HG02885 (cell line): ENCODE measurements at regions not wholly inside any gene's neighbourhood (a gene's known extent, or its start where the extent isn't known, plus 50 kb on each side); places are given as distances from the start of the nearest gene placed in this dataset.

ENCODE experiments used
- ATAC-seq: cut with Tn5 transposase; IDR thresholded peaks from one replicate; pipeline ENCODE4 v1.9.1; 2021; ENCODE audit warnings: mild to moderate bottlenecking; ENCODE audit not compliant: unreplicated experiment, poor library complexity

DNA sequence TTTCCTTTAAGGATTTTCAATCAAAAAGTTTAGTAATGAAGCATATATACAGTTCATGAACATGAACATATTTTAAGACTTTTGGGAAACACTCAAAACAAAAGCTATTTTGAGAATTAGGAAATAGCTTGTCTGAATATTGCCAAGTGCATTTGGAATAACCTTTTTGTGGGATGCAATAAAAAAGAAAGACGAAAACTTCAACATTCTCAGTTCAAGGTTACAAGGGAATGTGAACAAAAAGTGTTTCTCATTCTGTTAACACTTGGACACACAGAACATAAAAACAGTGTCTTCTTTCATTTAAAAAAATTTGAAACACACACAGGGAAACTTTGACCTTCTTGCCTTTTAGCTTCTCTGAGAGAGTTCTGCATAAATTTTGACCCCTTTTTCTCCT lies 72.7 kb upstream of the TCF21 start:
- ATAC-seq, result no peak

- ATAC-seq, result peak; percentile 85
Observed at GRCh38 chr6:133817460-133818047, 71.4 kb upstream of the TCF21 start.

DNA sequence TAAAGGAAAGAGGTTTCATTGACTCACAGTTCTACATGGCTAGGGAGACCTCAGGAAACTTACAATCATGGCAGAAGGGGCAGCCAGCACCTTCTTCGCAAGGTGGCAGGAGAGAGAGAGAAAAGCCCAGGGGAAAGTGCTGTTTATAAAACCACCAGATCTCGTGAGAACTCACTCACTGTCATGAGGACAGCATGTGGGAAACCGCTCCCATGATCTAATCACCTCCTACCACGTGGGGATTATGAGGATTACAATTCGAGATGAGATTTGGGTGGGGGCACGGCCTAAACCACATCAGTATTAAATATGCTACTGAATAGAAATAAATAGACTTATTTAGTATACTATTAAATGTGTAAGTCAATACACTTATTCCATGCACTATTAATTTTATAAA lies 70.6 kb upstream of the TCF21 start:
- no peak for ATAC-seq

DNA sequence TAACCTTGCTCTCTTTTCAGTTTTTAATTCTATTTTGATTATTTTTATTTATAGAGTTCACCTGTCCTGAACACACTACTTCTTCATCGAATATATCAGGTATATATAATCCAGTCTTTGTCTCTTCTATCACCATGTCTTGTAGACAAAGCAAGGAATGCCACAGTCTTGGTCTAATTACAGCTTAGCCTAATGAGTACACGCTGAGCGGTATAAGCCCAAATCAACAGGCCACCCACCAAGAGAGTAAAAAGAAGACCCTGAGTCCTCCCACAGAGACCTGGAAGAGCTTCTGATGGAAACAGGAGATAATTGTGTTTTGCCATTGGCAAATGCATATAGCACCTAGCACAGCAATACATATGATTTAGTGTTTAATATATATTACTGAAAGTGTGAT lies 68.7 kb upstream of the TCF21 start:
- no peak for ATAC-seq

DNA sequence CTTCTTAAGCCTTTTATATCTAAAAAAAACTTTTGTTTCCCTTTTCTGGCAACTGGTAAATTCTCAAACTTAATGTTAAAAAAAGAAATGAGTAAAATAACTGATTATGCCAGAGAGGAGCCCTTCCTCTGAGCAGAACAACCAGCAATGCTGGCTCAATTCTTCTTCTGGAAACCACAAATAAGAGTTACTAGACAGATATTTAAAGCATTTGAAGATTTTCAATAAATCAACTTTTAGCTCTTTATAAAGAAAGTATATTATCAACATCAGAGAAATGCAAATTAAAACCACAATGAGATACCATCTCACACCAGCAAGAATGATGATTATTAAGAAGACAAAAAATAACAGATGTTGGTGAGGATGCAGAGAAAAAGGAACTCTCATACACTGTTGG lies 61.1 kb upstream of the TCF21 start:
- ATAC-seq, result no peak

DNA sequence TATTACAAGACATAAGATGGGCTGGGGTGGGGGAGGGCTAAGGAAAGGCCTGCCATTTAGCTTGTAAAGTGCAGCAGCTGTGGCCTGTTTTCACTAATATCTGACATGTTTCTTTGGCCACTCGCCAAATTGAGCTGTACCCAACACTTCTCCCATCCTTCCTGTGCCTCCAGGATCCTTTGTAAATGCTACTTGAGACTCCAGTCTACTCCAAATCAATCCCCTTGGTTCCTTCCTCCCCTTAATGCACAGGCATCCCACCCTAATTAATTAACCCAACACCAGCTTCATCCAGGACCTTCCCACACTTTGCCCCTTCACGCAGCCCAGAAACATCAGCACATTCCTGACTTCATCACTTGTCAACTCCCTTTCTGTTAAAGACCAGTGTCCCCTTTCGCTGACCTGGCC lies 55.0 kb upstream of the TCF21 start:
- no peak for ATAC-seq

GRCh38 chr6:133834472-133835170 lies 54.3 kb upstream of the TCF21 start:
- ATAC-seq, result no peak

DNA sequence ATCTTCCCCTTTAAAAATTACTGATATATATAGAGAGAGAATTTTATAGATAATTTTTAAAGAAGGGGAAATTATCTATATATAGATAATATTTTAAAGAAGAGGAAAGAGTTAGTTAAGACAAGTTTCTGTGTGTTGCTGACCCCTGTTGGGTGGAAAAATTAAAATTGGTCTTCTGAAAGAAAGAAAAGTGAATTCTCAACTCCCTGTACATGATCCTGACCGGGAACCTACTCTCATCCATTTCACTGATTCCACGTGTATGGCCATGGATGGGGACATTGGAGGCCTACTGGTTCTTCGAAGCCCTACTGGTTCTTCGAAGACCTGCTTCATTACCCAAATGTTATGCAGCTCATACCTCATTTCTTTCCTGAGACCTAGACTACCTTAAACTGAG lies 53.0 kb upstream of the TCF21 start:
- no peak for ATAC-seq

DNA sequence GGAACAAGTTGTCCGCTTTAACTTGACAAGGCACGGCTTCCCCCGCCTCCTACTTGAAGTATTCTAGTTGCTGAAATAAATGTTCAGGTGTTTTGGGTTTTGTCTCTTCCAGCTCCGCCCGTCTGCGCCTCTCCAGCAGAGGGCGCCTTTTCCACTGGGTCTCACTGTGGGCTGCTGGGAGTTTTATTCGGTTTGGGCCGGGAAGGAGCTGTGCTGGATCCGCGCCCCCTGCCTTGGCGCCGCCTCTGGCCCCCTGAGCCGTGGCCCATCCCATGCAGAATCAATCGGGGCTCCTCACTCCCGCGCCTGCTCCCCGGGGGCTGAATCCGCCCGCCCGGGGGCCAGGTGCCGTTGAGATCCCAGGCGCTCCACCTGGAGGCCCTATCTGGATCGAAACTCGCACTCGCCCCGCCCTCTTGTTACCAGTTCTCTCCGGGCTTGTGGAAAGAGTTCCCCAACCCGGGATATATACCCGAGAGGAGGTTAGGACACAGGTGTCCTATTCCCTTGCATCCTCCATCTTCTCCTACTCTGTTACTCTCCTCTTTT lies 51.0 kb upstream of the TCF21 start:
- ATAC-seq, result peak; percentile 87
